GM21737 (cell line): ENCODE measurements at regions not wholly inside any gene's neighbourhood (a gene's known extent, or its start where the extent isn't known, plus 50 kb on each side); places are given as distances from the start of the nearest gene placed in this dataset.

ENCODE experiments used
- ATAC-seq: cut with Tn5 transposase; IDR thresholded peaks from one replicate; pipeline ENCODE4 v1.9.1; 2021; ENCODE audit warnings: mild to moderate bottlenecking, moderate library complexity; ENCODE audit not compliant: unreplicated experiment

GRCh38 chr1:101667761-101668160 lies 329.0 kb downstream of the OLFM3 start:
- no peak for ATAC-seq

- no peak for ATAC-seq
These were observed 313.6 kb downstream of the OLFM3 start for GRCh38 chr1:101683136-101683535.

- no peak for ATAC-seq
These were observed 313.2 kb downstream of the OLFM3 start for GRCh38 chr1:101683561-101683960.

GRCh38 chr1:101697072-101697471 lies 299.7 kb downstream of the OLFM3 start:
- ATAC-seq = no peak

GRCh38 chr1:101698681-101699080 lies 298.0 kb downstream of the OLFM3 start:
- ATAC-seq = no peak

GRCh38 chr1:101704895-101705294 lies 291.8 kb downstream of the OLFM3 start:
- no peak for ATAC-seq

GRCh38 chr1:101706366-101706765 lies 290.4 kb downstream of the OLFM3 start:
- no peak for ATAC-seq

- no peak for ATAC-seq
These were observed 287.0 kb downstream of the OLFM3 start for GRCh38 chr1:101709721-101710120.

GRCh38 chr1:101713760-101714159 lies 283.0 kb downstream of the OLFM3 start:
- ATAC-seq = no peak

GRCh38 chr1:101723415-101723814 lies 273.3 kb downstream of the OLFM3 start:
- no peak for ATAC-seq

- ATAC-seq = no peak
These were observed 268.7 kb downstream of the OLFM3 start for GRCh38 chr1:101728029-101728428.

GRCh38 chr1:101730559-101730958 lies 266.2 kb downstream of the OLFM3 start:
- no peak for ATAC-seq

GRCh38 chr1:101732261-101732660 lies 264.5 kb downstream of the OLFM3 start:
- no peak for ATAC-seq

GRCh38 chr1:101733340-101733739 lies 263.4 kb downstream of the OLFM3 start:
- no peak for ATAC-seq

GRCh38 chr1:101738475-101738874 lies 258.3 kb downstream of the OLFM3 start:
- ATAC-seq = no peak

GRCh38 chr1:101739146-101739545 lies 257.6 kb downstream of the OLFM3 start:
- no peak for ATAC-seq

- no peak for ATAC-seq
These were observed 256.8 kb downstream of the OLFM3 start for GRCh38 chr1:101739826-101740330.

GRCh38 chr1:101741910-101742309 lies 254.8 kb downstream of the OLFM3 start:
- ATAC-seq = no peak

GRCh38 chr1:101742509-101742908 lies 254.2 kb downstream of the OLFM3 start:
- ATAC-seq = no peak

- no peak for ATAC-seq
These were observed 251.0 kb downstream of the OLFM3 start for GRCh38 chr1:101745551-101746270.

GRCh38 chr1:101748077-101748476 lies 248.6 kb downstream of the OLFM3 start:
- no peak for ATAC-seq
